ENCODE measurements at regions not wholly inside any gene's neighbourhood (a gene's known extent, or its start where the extent isn't known, plus 50 kb on each side); places are given as distances from the start of the nearest gene placed in this dataset.

DNA sequence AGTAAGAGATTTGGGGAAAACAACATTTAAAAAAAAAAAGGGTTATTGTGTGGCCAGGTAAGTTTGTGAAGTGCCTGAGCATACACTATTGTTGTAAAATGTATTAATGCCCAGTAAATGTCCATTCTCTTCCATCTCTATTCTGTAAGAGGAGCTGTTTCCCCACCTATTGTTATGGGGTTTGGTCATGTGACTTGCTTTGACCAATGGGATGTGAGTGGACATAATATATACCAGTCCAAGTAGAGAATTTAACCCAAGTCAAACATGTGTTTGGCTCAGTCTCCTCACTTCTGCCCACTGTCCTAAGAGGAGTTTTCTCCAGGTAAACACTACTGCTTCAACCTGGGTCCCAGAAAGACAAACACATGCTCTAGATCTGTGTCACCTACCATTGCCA, 377.1 kb downstream of the FOXA2 start:
- Histone ChIP-seq H3K4me3 (ENCODE audit: low read length, poor library complexity, severe bottlenecking) (no peak overlapping the region), H4K20me1 (ENCODE audit: insufficient read depth, low read length, poor library complexity, severe bottlenecking) (no peaks in the 10 kb centered on the region), H3K9ac (ENCODE audit: low read depth, low read length, poor library complexity, severe bottlenecking) (no peak overlapping the region), H3K79me2 (ENCODE audit: insufficient read depth, low read length) (no peaks in the 10 kb centered on the region), H3K9me2 (replicated peaks; ENCODE audit: low read depth, low read length) (no peaks in the 10 kb centered on the region), H3K27me3 (ENCODE audit: insufficient read depth, low read length, poor library complexity, severe bottlenecking) (no peaks in the 10 kb centered on the region), H3K9me3 (ENCODE audit: insufficient read depth, low read depth, low read length) (no peaks in the 10 kb centered on the region), H2AFZ (ENCODE audit: low read length) (no peak overlapping the region), H3F3A (ENCODE audit: low read depth) (no peaks in the 10 kb centered on the region), H3K36me3 (ENCODE audit: insufficient read depth, low read length) (no peaks in the 10 kb centered on the region), H3K4me2 (ENCODE audit: low read depth, low read length, poor library complexity, severe bottlenecking) (no peak overlapping the region), H3K4me1 (ENCODE audit: insufficient read depth, low read length, poor library complexity, severe bottlenecking) (no peaks in the 10 kb centered on the region)
- no peak for TF ChIP-seq EZH2phosphoT487 (IDR thresholded peaks at IDR 0.05; ENCODE audit: borderline replicate concordance)
- TF ChIP-seq, protein P1, sequence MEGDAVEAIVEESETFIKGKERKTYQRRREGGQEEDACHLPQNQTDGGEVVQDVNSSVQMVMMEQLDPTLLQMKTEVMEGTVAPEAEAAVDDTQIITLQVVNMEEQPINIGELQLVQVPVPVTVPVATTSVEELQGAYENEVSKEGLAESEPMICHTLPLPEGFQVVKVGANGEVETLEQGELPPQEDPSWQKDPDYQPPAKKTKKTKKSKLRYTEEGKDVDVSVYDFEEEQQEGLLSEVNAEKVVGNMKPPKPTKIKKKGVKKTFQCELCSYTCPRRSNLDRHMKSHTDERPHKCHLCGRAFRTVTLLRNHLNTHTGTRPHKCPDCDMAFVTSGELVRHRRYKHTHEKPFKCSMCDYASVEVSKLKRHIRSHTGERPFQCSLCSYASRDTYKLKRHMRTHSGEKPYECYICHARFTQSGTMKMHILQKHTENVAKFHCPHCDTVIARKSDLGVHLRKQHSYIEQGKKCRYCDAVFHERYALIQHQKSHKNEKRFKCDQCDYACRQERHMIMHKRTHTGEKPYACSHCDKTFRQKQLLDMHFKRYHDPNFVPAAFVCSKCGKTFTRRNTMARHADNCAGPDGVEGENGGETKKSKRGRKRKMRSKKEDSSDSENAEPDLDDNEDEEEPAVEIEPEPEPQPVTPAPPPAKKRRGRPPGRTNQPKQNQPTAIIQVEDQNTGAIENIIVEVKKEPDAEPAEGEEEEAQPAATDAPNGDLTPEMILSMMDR (conservative IDR thresholded peaks at IDR 0.05; ENCODE audit: low read length): peak; percentile 34; the same call in 1 of the 2 replicates

DNA sequence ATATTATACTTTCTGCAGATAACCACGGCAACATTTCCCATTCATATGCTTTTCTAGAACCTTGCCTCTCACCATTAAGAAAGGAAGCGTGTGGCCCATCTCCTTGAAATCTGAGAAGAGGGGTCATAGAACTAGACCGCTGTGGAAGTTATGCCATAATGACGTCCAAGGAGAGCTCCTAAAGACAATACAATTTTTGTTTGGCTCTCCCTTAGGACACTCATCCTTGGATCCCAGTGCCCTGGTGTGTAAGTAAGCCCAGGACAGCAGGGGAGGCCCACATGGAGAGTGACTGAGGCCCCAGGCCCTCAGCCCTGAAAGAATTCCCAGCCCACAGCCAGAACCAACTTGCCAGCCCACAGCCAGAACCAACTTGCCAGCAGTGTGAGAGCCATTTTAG, 379.6 kb downstream of the FOXA2 start:
- no peaks in the 10 kb centered on the region for H3K27me3 ChIP-seq (ENCODE audit: insufficient read depth, low read length, poor library complexity, severe bottlenecking)
- no peaks in the 10 kb centered on the region for H3K36me3 ChIP-seq (ENCODE audit: insufficient read depth, low read length)
- no peaks in the 10 kb centered on the region for H4K20me1 ChIP-seq (ENCODE audit: insufficient read depth, low read length, poor library complexity, severe bottlenecking)

DNA sequence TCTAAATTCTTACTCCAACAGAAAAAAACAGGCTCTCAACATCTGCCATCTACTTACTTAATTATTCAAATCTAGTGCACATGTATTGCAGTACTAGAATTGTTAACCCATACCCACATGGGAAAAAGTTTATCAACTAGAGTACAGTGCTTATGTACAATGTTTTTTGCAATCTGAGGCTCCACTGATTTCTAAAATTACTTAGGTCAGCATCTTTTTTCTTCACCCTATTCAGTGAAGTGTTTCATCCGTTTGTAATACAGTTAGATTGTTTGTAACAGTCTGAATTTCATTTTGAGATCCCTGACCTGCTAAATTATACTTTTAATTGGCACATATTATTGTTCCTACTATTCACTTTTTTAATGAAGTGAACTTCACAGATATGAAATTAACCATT, 402.2 kb downstream of the FOXA2 start:
- Histone ChIP-seq H3F3A (ENCODE audit: low read depth) (no peaks in the 10 kb centered on the region), H3K4me2 (ENCODE audit: low read depth, low read length, poor library complexity, severe bottlenecking) (no peak overlapping the region), H3K27me3 (ENCODE audit: insufficient read depth, low read length, poor library complexity, severe bottlenecking) (no peaks in the 10 kb centered on the region), H3K9me2 (replicated peaks; ENCODE audit: low read depth, low read length) (no peaks in the 10 kb centered on the region), H3K4me3 (ENCODE audit: low read length, poor library complexity, severe bottlenecking) (no peak overlapping the region), H2AFZ (ENCODE audit: low read length) (no peak overlapping the region), H3K4me1 (ENCODE audit: insufficient read depth, low read length, poor library complexity, severe bottlenecking) (no peaks in the 10 kb centered on the region), H3K9me3 (ENCODE audit: insufficient read depth, low read depth, low read length) (no peaks in the 10 kb centered on the region), H3K9ac (ENCODE audit: low read depth, low read length, poor library complexity, severe bottlenecking) (no peak overlapping the region), H3K36me3 (ENCODE audit: insufficient read depth, low read length) (no peaks in the 10 kb centered on the region), H3K79me2 (ENCODE audit: insufficient read depth, low read length) (no peaks in the 10 kb centered on the region), H4K20me1 (ENCODE audit: insufficient read depth, low read length, poor library complexity, severe bottlenecking) (no peaks in the 10 kb centered on the region)
- no peak for TF ChIP-seq EZH2phosphoT487 (IDR thresholded peaks at IDR 0.05; ENCODE audit: borderline replicate concordance)
- TF ChIP-seq, protein P1 (conservative IDR thresholded peaks at IDR 0.05; ENCODE audit: low read length): no peak

More for the DNA sequence above, 379.6 kb downstream of the FOXA2 start:
- H3F3A ChIP-seq (ENCODE audit: low read depth): no peaks in the 10 kb centered on the region
- TF ChIP-seq, protein P1 (conservative IDR thresholded peaks at IDR 0.05; ENCODE audit: low read length): no peak
- no peak for TF ChIP-seq EZH2phosphoT487 (IDR thresholded peaks at IDR 0.05; ENCODE audit: borderline replicate concordance)
- no peak overlapping the region for H3K9ac ChIP-seq (ENCODE audit: low read depth, low read length, poor library complexity, severe bottlenecking)
- H3K4me1 ChIP-seq (ENCODE audit: insufficient read depth, low read length, poor library complexity, severe bottlenecking): no peaks in the 10 kb centered on the region
- H3K4me2 ChIP-seq (ENCODE audit: low read depth, low read length, poor library complexity, severe bottlenecking): no peak overlapping the region
- no peaks in the 10 kb centered on the region for H3K9me3 ChIP-seq (ENCODE audit: insufficient read depth, low read depth, low read length)
- no peaks in the 10 kb centered on the region for H3K79me2 ChIP-seq (ENCODE audit: insufficient read depth, low read length)
- no peak overlapping the region for H2AFZ ChIP-seq (ENCODE audit: low read length)
- no peaks in the 10 kb centered on the region for H3K9me2 ChIP-seq (replicated peaks; ENCODE audit: low read depth, low read length)
- no peak overlapping the region for H3K4me3 ChIP-seq (ENCODE audit: low read length, poor library complexity, severe bottlenecking)

All from Loucy (cell line).